Forelimb muscle (tissue), 1 donor: ENCODE measurements at regions not wholly inside any gene's neighbourhood (a gene's known extent, or its start where the extent isn't known, plus 50 kb on each side); places are given as distances from the start of the nearest gene placed in this dataset.
"Not testable (repeated sequence)": the region's sequence is repeated elsewhere in the genome, so short reads cannot be mapped to it uniquely, and the experiment has no call there.

Experiments
- DNase-seq: peaks from one replicate; pipeline ENCODE4 v3.0.0-alpha.2; 2013; ENCODE audit warnings: low read depth

DNA sequence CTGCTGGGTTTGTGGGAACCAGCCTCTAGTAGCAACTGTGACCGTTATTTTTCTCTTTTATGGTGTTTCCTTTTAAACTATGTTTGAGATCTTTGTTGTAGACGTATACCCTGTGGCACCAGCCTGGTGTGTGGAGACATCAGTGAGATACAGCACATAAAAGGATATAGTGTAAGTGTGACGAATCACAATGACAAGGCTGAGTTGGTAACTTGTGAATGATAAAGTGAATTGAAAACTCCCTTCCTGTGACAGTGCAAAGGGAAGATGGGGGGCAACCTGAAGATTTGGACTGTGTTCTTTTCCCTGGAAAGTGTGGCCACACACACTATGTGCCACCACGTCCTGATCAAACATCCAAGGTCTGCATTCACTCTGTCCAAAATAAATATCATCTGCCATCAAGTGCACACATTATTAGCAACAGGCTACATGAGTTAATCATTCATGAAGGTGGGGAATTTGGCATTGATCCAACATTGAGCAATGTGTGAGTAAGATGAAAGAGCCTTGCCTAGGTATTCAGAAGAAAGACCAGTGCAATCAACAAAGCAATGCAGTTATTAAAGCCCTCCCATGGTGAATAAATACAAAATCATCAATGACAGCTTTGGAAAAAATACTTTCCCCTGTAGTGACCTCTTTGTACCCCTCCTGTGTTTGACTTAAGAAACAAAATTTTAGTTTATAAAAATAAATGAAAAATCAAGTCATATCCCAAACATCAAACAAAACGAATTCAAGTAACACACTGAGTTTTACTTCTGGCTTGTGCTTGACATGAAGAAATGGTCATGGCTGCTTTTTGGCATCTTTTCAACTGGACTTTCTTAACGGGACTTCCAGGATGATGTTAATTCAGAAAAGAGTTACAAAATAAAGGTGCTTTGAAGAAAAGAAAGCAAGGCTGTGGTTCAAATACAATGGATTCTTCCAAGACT lies 1280.5 kb upstream of the ZEB2 start:
- DNase-seq: no peak

DNA sequence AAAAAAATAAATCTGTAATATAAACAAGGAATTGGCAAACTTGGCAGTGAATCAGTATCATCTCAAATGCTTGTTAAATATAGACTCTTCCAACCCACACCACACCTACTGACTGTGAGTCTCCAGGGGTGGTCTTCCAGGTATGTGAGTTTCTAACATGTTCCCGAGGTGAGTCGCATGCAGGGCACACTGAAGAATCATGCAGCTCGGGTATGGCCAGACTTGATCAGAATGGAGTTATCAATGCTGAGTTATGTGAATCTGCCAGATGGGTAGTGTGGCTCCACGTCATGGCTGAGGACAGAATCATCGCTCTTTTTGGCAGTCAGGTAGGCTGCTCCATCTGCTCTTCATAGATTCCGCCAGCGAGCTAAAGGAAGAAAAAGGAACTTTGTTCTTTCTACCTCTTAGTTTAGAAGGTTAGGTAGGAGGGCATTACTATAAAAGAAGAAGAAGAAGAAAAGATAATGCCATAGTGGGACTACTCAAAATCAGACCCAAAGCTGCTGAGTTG lies 1279.7 kb upstream of the ZEB2 start:
- no peak for DNase-seq

DNA sequence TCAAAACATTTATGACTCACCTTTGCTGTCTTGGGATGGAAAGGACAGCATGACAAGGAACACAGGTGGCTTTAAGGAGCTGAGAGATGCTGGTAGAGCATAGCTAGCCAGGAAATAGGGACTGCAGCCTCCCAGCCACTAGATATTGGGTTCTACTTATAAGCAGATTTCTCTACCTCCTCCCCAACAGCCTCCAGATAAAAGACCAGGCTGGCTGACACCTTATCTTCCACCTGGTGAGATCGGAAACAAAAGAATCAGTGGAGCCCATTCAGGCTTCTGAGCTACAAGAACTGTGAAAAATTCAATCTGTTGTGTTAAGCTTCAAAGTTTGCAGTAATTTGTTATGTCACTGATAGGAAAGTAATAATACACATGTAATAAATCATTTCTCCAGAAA lies 1278.5 kb upstream of the ZEB2 start:
- DNase-seq: no peak

DNA sequence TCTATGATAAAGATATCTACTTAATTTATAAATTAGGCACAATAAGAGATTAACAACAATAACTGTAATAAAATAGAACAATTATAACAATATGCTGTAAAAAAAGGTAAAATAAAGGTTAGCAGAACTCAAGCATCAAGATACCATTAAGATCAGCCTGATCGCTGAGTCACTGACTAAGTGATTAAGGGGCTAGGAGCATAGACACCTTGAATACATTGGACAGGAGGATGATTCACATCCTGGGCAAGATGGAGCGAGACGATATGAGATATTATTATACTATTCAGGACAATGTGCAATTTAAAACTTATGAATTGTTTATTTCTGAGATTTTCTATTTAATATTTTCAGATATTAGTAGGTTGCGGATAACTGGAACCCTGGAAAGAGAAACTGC lies 1277.8 kb upstream of the ZEB2 start:
- no peak for DNase-seq

DNA sequence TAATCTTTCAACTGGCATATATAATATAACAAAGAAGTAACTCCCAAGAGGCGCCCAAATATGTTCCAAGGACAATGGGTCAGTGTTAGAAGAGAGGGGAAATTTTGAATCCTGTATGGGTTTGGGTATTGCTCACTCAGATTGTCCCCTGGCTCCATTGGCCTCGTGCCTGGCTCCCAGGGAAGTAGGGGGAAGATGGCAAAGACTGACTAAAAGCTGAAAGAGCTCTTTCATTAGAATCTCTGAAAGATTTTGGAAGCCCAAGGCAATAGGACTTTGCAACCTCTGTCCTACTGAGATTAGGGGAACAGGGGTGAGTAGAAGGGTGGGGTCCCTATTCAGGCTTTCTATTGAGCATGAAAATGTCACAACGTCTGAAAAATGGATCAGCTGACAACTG lies 1272.8 kb upstream of the ZEB2 start:
- no peak for DNase-seq

DNA sequence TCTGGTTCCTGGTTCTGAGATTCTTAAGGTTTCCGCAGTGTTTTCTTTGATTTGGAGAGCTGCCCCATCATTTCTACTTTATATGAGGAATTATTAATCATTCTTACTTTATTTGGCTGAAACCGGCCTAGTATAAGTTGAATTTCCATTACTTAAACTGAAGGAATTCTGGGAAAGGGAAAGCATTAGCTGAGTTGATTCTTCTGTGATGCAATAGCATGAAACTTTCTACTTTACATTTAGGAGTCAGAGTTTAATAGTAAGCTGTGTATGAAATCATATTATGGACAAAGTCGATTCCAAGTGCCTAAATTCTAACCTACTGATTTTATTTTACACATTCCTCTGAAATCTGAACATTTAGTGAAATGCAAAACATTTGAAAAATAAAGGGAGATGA lies 1269.7 kb upstream of the ZEB2 start:
- DNase-seq: no peak

DNA sequence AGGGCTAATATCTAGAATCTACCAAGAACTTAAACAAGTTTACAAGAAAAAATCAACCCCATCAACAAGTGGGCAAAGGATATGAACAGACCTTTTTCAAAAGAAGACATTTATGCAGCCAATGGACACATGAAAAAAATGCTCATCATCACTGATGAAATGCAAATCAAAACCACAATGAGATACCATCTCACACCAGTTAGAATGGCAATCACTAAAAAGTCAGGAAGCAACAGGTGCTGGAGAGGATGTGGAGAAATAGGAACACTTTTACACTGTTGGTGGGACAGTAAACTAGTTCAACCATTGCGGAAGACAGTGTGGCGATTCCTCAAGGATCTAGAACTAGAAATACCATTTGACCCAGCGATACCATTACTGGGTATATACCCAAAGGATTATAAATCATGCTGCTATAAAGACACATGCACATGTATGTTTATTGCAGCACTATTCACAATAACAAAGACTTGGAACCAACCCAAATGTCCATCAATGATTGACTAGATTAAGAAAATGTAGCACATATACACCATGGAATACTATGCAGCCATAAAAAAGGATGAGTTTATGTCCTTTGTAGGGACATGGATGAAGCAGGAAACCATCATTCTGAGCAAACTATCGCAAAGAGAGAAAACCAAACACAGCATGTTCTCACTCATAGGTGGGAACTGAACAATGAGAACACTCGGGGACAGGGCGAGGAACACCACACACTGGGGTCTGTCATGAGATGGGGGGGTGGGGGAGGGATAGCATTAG lies 1267.9 kb upstream of the ZEB2 start:
- DNase-seq: not testable (repeated sequence)

DNA sequence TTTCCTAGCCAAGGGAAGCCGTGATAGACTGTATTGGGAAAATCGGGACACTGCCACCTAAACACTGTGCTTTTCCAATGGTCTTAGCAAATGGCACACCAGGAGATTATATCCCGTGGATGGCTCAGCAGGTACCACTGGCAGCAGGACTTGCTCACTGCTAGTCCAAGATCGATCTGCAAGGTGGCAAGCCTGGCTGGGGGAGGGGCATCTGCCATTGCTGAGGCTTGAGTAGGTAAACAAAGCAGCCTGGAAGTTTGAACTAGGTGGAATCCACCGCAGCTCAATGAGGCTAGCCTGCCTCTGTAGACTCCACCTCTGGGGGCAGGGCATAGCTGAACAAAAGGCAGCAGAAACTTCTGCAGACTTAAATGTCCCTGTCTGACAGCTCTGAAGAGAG lies 1262.7 kb upstream of the ZEB2 start:
- not testable (repeated sequence) for DNase-seq

DNA sequence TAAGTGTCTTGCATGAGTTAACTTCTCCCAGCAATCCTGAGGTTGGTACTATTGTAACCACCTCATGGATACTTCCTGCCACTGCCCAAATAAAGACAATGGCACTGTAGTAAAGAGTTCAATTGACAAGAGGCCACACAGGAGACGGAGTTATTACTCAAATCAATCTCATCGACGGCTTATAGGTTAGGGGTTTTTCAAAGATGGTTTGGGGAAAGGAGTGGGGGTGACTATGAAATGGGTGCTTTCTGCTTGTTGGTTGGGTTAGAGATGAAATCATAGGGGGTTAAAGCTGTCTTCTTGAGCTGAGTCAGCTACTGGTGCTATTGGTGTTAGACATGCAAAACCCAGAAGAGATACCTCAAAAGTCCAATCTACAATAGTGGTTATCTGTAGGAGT lies 1258.0 kb upstream of the ZEB2 start:
- DNase-seq: no peak

DNA sequence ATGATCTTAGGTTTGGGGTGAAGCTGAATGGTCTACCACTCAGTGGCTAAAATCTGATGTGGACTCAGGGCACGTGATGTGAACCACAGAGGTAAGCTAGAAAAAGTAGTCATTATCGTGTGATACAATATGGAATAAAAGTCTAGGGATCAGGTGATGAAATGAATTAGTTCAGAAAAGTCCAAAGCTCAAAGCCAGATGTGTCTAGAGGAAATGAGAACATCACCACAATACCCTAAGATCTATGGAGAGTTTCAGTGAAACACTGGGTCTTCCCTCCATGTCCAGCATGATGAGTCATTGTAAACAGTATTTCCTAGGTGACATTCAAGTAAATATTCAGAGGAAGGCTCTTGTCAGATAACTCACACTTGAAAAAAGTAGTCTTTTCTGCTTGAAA lies 1257.4 kb upstream of the ZEB2 start:
- no peak for DNase-seq

DNA sequence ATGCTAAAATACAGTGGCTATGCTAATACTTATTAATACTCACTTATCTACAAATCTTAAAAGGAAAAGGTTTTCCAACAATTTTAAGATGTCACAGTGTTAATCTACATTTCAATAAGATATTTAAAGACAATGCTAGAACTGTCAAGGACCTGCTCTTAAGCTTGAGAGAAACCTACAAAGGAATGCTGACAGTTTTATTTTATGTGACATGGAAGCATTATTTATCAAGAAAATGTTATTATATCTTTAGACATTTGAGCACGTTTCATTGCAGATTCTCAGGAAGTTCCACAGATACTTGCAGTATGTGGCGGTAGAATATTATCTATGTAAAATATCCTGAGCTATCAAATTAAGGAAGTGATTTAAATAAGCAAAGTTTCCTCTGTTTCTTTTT lies 1255.7 kb upstream of the ZEB2 start:
- DNase-seq: no peak

DNA sequence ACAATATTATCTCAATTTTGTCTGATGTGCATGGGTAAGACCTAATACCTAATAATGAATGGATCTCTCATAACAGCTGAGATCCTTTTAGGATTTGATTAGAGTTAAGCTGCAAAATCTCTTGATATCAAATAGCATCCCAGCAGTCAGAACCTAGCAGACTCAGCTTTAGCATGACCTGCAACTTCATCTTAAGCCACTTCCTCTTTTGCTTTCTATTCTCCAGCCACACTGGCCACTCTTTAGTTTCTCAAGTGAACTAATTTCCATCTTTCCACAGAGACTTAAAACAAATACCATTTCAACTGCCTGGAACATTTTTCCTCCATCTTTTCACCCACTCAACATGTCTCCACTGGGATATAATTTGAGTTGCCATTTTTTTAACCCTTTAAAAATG lies 1251.6 kb upstream of the ZEB2 start:
- no peak for DNase-seq

DNA sequence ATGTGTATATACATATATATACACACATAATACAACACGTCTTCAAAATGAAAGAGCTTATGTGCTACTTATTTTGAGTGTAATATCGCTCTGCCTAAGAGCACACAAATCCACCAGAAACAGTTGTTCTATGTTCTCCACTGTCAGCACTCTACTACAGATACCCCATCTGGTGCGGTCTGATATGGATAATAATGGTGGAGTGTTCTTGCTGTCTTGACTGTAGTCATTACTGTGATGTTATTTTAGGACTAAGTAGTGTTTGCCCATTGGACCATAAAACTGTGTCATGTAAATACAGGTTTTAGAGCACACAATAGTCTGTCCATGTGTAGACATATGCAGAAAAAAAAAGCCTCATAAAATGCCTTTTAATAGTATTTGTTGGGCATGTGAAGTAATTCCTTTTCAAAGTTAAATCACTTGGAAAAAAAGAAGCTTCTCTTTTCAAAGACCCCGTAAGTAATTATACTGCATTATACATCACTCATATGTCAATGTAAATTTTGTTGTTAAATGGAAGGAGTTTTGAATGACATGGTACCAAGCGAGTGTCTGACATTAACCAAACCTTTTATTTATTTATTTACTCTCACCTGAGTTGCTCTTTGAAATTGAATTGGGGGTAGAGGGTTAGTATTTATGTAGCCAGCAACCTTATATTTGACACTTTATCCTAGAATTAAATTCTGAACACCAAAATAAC lies 1249.2 kb upstream of the ZEB2 start:
- DNase-seq: no peak

DNA sequence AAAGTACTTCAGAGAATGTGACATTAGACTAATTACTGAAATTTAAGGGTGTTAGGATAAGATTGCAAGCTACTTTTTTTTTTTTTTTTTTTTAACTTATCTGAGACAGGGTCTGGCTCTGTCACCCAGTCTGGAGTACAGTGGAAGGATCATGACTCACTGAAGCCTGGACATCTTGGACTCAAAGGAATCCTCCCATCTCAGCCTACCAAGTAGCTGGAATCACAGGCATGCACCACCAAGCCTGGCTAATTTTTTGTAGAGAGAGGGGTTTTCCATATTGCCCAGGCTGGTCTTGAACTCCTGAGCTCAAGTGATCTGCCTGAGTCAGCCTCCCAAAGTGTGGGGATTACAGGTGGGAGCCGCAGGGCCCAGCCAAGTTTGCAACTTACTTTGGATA lies 1246.0 kb upstream of the ZEB2 start:
- DNase-seq: no peak

DNA sequence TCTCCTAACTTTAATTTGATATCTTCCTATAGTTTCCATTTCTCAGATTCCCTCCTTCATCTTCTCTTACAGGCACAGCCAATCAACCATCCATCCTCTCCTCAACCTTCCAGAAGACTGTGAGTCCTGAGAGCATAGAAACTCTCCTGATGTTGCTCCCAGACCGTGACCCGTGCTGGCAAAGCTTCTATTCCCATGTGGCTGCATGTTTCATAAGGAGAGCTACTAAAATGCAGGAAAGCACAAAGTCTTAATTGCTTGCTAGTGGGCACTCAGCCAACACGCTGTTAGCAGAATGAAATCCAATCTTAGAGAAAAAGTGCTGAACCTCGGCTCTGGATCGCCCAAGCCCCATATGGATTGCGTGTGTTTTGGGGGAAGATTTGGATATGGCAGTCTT lies 1244.7 kb upstream of the ZEB2 start:
- no peak for DNase-seq

DNA sequence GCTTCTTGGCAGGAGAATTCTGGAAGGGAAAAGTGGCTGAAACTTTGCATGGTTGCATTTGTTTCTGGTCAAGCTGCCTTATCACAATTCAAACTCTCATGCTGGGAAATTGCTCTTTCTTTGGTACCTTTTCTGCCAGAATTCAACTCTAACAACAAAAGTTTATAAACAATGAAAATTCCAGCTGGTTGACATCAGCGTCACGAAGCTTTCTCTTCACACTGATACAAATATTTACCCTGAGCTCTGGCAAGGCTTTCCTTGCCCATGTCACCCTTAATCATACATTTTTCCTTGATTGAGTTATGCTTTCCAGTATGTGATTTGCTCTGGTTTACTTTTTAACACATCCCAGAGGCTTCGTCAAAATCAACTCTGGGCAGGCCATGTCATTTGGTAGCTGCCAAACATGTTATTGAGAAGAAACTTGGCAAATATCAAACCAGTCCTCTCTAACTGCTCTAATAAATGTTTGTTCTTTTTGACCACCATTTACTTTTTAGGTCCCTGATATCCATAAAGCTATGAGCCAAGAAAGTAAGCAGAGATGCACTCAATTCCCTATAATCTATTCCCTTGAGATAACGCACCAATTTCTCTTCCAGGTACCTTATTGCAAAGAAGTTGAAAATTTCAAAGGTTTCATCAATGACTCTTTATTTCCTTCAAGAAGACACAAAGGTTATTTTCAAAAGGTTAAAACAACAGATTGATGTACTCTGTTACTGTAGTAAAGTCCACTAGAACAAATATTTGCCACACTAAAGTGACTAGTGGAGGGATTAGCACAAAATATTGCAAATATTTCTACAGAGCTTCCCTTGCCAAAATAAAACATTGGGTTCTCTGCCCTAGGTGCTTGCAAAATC lies 1241.1 kb upstream of the ZEB2 start:
- DNase-seq: no peak

DNA sequence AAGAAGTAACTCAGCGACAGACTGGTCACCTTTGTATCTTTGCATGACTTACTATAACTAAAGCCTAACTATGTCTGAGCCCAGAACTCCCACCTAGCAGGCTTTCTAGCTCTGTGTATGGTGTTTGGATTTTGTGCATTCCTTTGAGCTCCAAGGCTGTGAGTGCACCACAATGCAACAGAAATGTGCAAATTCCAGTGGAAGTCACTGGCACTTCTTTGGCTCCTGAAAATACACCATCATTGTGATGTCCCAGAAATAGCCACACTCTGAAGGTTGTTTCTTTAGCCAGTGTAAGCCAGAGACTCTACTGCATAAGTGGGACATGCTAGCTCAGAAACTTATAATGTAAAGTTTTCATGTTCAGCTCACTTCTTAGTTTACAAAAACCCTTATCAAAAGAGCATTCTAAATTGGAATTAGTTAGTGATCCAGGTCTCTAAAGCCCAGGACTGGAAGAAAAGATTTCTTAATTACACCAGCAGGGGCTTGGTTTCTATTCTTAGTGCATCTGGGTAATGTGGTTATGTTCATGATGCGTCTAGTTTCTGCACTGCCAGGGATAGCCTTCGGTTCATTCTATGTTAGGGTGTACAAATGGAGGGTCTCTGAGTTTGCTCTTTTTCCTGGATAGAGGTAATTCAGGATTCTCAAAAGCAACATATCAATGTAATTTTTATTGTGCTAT lies 1239.5 kb upstream of the ZEB2 start:
- DNase-seq: no peak

DNA sequence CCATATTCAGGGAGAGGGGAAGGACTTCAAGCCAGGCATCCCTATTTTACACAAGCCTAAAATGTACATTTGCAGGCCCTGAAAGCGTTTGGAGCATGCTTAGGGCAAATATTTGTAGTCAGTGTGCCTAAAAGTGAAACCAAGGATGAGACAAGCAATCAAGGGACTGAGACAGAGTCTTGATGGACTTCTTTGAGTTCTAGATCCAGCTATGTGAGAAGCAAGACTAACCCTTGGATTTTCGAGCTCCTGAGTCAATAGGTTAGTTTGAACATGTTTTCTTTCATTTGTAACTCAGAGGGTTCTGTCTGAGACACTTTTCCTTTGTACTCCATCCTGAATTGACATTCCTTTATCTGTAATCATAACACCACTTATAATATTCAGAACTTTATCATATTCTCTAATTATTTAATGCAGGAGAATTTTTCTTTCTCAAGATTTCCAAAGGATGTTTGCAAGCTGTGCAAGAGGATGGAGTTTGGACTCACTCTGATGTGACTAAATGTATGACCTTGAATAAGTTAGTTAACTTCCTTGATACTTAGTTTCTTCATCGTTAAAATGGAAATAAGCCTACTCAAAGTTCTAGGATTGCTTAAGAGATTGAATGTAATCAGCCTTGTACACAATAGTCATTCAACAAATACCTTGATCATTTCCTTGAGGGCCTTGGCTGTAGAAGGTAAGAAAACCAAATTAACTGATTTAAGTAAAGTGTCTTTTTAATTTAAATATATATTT lies 1237.8 kb upstream of the ZEB2 start:
- DNase-seq: no peak

DNA sequence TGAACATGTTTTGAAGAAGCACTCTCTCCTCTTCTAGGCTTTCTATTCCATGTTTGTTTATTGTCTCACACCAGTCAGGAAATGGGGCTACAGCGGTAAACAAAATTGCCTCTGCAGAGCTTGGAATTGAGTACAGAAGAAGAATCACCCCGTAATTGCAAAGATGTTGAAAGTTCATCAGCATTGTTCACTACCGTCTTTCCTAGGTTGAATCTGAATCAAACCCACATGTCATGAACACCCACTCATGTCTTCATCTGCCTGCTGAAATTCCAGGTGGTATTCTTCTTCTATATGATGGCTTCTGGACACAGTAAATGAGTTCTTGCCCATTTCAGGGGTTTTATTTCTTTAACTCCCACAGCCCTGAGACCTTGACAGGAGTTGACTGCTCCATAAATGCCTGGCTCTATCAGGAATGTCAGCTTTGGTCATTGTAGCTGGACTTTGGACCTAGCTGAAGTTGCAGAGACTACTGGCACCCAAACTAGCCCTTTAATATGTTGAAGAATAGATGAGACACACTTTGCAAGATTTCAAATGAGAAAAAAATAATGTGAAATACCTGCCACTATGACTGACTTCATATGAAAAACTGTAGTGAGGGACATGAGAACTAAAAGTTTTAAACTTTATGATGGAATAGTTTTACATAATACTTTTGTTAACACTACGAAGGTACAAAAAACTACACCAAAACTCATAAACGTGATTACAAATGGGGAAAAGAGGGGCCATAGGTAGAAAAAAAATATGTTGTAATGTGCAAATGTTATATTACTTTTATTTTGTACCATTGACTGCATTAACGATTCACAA lies 1235.3 kb upstream of the ZEB2 start:
- DNase-seq: no peak
